Neural crest cell (in vitro differentiated cells): ENCODE measurements at regions not wholly inside any gene's neighbourhood (a gene's known extent, or its start where the extent isn't known, plus 50 kb on each side); places are given as distances from the start of the nearest gene placed in this dataset.

Experiments used
- DNase-seq: peaks from one replicate; pipeline ENCODE4 v3.0.0; 2021; ENCODE audit warnings: low read depth, mixed read lengths, low spot score
- H3K27ac Mint-ChIP-seq: one replicate; pipeline ENCODE4 v1.8.0; 2021; ENCODE audit warnings: mild to moderate bottlenecking, mixed read lengths; ENCODE audit not compliant: unreplicated experiment
- H3K27me3 Mint-ChIP-seq: 2 replicates; pipeline ENCODE4 v1.8.0; 2021; ENCODE audit warnings: low read depth, mild to moderate bottlenecking, mixed read lengths
- H3K36me3 Mint-ChIP-seq: 2 replicates; pipeline ENCODE4 v1.8.0; 2021; ENCODE audit warnings: low read depth, mild to moderate bottlenecking, mixed read lengths
- H3K4me1 Mint-ChIP-seq: 2 replicates; pipeline ENCODE4 v1.8.0; 2021; ENCODE audit warnings: mixed read lengths
- H3K4me3 Mint-ChIP-seq: one replicate; pipeline ENCODE4 v1.8.0; 2021; ENCODE audit warnings: mild to moderate bottlenecking, mixed read lengths
- H3K9me3 Mint-ChIP-seq: 2 replicates; pipeline ENCODE4 v1.8.0; 2021; ENCODE audit warnings: mixed read lengths
- TF ChIP-seq, protein P1 (sequence below): fragments of 200-600 bp; sonication (generic); conservative IDR thresholded peaks from 2 replicates; pipeline ENCODE4 v1.5.0; 2021; ENCODE audit warnings: antibody characterized with exemption, mild to moderate bottlenecking

DNA sequence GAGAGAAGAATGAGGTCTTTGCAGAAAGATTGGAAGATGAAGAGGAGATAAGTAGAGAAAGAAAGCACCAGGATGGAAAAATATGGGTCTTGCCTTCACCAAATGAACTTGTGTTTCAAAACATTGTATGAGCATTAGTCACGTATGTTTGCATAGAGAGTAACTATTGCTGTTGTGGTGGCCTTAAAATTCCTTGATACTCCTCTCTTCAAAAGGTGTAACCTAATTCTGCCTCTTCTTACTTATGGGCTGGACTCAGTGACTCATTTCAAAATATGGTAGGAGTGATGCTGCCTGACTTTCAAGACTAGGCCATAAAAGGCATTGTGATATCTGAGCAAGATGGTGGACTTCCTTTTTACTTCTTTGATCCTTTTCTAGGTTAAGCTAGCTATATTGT, 228.7 kb upstream of the ZNF385D start:
- no peak for DNase-seq
- TF ChIP-seq, protein P1, sequence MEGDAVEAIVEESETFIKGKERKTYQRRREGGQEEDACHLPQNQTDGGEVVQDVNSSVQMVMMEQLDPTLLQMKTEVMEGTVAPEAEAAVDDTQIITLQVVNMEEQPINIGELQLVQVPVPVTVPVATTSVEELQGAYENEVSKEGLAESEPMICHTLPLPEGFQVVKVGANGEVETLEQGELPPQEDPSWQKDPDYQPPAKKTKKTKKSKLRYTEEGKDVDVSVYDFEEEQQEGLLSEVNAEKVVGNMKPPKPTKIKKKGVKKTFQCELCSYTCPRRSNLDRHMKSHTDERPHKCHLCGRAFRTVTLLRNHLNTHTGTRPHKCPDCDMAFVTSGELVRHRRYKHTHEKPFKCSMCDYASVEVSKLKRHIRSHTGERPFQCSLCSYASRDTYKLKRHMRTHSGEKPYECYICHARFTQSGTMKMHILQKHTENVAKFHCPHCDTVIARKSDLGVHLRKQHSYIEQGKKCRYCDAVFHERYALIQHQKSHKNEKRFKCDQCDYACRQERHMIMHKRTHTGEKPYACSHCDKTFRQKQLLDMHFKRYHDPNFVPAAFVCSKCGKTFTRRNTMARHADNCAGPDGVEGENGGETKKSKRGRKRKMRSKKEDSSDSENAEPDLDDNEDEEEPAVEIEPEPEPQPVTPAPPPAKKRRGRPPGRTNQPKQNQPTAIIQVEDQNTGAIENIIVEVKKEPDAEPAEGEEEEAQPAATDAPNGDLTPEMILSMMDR, result no peak
- Mint-ChIP-seq H3K36me3 (no peaks in the 10 kb centered on the region), H3K4me3 (no peak overlapping the region), H3K27me3 (no peaks in the 10 kb centered on the region), H3K4me1 (no peaks in the 10 kb centered on the region), H3K9me3 (peaks cover 6% of the 10 kb centered on the region), H3K27ac (no peak overlapping the region)

DNA sequence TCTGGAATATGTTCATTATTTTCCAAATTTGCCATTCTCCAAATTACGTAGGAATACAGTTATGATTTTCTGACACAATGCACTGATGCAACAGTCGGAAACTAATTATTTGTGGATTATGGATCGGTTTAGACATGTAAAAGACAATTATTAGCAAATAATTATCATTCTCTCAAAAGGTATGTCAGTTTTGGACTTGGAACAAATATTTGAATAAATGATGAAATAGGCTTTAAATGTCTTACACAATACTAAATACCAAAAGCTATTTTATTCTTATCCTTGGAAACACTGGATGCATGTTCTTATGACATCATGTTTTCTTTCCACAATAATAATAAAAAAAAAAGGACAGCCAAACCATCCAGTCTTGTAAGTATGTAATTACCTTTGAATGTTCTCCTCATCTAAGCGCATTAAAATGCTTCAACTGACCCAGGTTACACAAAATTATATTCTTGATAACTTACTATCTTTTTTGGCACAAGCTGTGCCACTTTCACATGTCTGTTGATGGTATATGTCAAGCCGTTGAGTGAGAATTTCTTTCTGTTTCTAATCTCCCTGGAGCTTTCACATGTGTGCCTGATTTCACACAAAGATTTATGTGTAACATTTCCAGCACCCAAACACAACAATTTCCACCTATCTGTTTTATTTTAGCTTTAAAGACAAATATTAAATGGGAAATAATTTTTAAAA, 238.5 kb upstream of the ZNF385D start:
- no peak for DNase-seq
- no peaks in the 10 kb centered on the region for H3K36me3 Mint-ChIP-seq
- H3K4me1 Mint-ChIP-seq, result no peaks in the 10 kb centered on the region
- H3K4me3 Mint-ChIP-seq, result no peak overlapping the region
- H3K27me3 Mint-ChIP-seq, result no peaks in the 10 kb centered on the region
- no peak overlapping the region for H3K27ac Mint-ChIP-seq
- no peaks in the 10 kb centered on the region for H3K9me3 Mint-ChIP-seq
- TF ChIP-seq, protein P1, result no peak

DNA sequence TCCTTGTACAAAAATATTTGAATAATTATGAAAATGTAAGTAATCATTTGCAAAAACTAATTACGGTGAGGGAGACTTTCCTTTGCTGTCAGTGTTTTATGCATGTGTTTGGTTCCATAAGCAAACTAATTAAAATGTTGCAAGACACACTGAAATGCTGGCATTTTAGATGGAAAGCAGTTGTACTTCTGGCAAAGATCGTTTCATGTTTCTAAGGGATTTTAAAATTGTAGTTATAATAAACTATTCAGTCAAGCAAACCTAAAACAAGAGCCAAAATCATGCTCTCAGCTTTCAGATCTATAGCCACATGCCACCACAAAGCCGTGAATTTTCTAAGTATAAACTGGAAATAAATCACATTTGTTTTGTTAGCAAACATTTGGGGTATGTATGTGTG, 240.1 kb upstream of the ZNF385D start:
- Mint-ChIP-seq H3K9me3 (no peaks in the 10 kb centered on the region), H3K4me1 (no peaks in the 10 kb centered on the region), H3K27me3 (no peaks in the 10 kb centered on the region), H3K27ac (no peak overlapping the region), H3K36me3 (no peaks in the 10 kb centered on the region), H3K4me3 (no peak overlapping the region)
- no peak for DNase-seq
- TF ChIP-seq, protein P1, result no peak

DNA sequence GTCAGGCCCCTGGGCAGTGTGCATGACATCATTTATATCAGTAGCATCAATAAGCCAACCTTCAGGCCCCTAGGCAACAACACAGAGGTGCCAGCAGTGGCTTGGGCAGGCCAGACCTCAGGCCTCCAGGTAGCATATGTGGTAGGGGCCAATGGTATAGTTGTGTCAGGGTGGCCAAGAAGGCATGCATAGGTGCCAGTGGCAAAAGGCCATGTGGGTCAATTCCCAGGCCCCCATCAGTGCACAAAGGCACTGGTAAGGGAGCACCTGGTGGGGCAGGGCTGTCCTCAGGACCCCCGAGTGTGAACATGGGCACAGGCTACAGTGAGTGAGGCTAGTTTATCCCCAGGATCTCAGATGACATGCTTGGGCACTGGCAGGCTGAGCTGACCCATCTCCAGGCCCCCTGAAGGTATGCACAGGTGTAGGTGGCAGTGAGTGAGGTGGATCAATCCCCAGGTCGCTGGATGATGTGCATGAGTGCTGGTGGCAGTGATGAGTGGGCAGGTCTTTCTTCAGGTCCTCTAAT, 244.1 kb upstream of the ZNF385D start:
- no peaks in the 10 kb centered on the region for H3K4me1 Mint-ChIP-seq
- peaks cover 2% of the 10 kb centered on the region for H3K9me3 Mint-ChIP-seq
- H3K27me3 Mint-ChIP-seq, result no peaks in the 10 kb centered on the region
- no peak for DNase-seq
- H3K36me3 Mint-ChIP-seq, result no peaks in the 10 kb centered on the region
- TF ChIP-seq, protein P1, result no peak
- H3K4me3 Mint-ChIP-seq, result no peak overlapping the region
- H3K27ac Mint-ChIP-seq, result no peak overlapping the region

DNA sequence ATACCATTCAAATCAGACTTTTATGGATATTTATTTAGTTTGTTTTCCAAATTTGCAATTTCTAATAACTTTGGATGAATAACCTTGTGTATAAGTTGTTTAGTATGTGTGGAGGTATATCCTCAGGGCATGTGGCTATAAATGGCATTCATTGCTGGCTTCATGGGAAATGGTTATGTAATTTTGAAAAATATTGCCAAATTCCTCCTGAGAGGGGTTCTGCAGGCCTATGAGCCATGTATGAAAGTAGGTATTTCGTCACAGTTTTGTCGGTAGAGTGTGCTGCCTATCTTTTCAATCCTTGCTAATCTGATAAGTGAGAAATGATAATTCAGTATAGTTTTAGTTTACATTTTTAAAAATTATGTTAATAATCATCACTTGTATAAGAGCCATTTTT, 256.4 kb upstream of the ZNF385D start:
- H3K27ac Mint-ChIP-seq, result no peak overlapping the region
- TF ChIP-seq, protein P1, result no peak
- H3K9me3 Mint-ChIP-seq, result peaks cover 2% of the 10 kb centered on the region
- no peaks in the 10 kb centered on the region for H3K27me3 Mint-ChIP-seq
- H3K4me3 Mint-ChIP-seq, result no peak overlapping the region
- H3K36me3 Mint-ChIP-seq, result no peaks in the 10 kb centered on the region
- peaks cover 6% of the 10 kb centered on the region for H3K4me1 Mint-ChIP-seq
- no peak for DNase-seq
